WI38 (cell line): ENCODE measurements at regions not wholly inside any gene's neighbourhood (a gene's known extent, or its start where the extent isn't known, plus 50 kb on each side); places are given as distances from the start of the nearest gene placed in this dataset.
A peak's percentile ranks its signal among the peaks of the same experiment; 100 is the strongest.
"Not testable (repeated sequence)": the region's sequence is repeated elsewhere in the genome, so short reads cannot be mapped to it uniquely, and the experiment has no call there.

ENCODE experiments used
- H3K4me3 ChIP-seq: 2 replicates; pipeline ENCODE4 v1.5.1; 2011; ENCODE audit warnings: low read depth, mild to moderate bottlenecking, control low read depth, low read length
- TF ChIP-seq, protein P1 (sequence below): IDR thresholded peaks from 2 replicates; pipeline ENCODE4 v1.5.1; 2012; ENCODE audit warnings: low read depth, mild to moderate bottlenecking, control low read depth, low read length

DNA sequence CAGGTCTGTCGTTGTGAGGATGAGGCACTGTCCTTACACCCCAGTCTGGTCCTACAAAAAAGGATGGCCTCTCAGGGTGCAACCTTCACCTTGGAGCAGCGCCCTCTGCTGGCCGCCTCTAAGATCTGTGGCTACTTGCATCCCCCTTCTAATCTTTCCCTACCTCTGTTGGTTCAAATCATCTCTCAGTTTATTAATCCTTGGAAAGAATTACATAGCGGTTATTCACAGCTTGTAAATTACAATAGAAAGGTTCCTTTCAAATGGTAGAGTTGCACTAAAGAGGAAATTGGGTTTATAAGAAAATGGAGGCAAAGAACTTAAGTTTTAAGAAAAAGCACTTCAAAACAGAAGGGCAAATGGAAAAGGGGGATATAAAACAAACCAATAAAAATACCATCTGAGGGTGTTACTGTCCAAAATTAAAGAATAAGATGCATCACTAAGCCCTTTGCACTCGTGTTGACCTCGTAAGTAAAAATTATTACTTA lies 102.0 kb upstream of the PLEKHM1 start:
- not testable (repeated sequence) for H3K4me3 ChIP-seq
- TF ChIP-seq, protein P1, sequence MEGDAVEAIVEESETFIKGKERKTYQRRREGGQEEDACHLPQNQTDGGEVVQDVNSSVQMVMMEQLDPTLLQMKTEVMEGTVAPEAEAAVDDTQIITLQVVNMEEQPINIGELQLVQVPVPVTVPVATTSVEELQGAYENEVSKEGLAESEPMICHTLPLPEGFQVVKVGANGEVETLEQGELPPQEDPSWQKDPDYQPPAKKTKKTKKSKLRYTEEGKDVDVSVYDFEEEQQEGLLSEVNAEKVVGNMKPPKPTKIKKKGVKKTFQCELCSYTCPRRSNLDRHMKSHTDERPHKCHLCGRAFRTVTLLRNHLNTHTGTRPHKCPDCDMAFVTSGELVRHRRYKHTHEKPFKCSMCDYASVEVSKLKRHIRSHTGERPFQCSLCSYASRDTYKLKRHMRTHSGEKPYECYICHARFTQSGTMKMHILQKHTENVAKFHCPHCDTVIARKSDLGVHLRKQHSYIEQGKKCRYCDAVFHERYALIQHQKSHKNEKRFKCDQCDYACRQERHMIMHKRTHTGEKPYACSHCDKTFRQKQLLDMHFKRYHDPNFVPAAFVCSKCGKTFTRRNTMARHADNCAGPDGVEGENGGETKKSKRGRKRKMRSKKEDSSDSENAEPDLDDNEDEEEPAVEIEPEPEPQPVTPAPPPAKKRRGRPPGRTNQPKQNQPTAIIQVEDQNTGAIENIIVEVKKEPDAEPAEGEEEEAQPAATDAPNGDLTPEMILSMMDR = peak; percentile 58

DNA sequence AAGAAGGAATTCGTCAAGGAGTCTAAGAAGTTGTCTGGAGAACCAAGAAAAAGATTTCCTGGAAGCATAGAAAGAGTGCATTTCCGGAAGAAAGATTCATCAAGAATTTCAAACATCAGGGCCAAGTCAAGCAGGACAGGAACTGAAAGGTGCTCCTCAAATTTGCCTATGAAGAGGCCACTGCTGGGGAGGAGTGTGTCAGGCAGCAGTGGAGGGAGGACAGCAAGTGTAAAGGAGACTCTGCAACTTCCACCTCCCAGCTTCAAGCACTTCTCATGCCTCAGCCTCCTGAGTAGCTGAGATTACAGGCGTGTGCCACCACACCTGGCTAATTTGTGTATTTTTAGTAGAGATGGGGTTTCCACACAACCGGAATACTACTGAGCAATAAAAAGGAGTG lies 105.8 kb upstream of the PLEKHM1 start:
- not testable (repeated sequence) for H3K4me3 ChIP-seq

DNA sequence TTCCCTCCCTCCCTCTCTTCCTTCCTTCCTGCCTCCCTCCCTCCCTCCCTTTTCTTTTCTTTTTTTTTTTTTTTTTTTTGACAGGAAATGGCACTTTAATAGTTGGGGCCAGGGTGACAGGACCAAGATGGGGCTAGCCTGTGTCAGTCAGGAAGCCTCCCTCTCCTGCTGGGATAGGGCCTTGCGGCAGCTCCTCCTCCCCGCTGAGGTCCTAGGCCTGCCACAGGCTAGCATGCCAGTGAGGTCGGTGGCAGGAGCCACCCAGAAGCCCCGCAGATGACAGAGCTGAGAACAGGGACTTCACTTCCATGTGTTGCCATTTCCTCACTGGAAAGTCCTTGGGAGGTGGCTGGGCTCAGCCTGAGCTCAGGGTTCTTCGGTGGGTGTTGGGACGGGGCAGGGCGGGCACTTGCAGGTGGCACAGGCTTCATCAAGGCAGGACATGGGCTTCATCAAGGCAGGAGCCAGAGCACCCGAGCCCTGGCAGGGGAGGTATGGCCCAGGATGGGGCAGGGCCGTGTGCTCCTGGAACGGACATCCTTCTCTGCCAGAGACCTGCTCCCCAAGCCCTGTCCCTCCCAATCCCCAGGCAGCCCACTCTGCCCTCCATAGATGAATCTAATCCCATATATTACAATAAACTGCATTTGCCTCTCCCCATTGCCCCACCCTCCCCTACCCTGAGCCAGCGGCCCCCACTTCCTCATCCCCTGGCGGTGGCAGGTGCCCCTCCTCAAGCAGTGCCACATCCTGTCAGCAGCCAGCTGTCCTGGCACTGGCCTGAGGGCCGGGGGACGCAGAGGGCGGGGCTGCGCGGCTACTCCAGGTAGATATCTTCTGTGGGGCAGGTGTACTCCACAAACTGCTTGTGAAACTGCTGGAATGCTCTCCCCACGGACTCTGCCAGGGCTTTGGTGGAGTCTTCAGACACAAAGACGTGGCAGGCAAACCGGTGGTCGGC lies 109.8 kb upstream of the PLEKHM1 start:
- not testable (repeated sequence) for H3K4me3 ChIP-seq

DNA sequence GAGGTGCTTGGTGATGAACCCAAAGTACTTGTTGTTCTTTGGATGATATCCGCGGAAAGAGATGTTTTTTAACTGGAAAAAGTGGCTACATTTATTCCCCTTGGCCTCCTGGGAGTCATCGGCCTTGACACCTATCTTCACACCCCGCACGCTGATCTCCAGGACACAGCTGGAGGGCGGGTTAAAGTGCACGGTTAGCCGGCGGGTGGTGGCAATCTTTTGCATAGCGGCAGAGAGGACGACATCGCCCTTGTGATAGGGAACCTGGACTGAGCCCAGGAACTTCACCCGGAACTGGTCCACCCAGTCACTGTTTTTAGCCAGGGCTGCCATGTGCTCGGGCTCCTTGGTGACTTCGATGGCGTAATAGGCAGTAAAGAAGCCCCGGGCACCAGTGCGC lies 110.5 kb upstream of the PLEKHM1 start:
- not testable (repeated sequence) for H3K4me3 ChIP-seq

DNA sequence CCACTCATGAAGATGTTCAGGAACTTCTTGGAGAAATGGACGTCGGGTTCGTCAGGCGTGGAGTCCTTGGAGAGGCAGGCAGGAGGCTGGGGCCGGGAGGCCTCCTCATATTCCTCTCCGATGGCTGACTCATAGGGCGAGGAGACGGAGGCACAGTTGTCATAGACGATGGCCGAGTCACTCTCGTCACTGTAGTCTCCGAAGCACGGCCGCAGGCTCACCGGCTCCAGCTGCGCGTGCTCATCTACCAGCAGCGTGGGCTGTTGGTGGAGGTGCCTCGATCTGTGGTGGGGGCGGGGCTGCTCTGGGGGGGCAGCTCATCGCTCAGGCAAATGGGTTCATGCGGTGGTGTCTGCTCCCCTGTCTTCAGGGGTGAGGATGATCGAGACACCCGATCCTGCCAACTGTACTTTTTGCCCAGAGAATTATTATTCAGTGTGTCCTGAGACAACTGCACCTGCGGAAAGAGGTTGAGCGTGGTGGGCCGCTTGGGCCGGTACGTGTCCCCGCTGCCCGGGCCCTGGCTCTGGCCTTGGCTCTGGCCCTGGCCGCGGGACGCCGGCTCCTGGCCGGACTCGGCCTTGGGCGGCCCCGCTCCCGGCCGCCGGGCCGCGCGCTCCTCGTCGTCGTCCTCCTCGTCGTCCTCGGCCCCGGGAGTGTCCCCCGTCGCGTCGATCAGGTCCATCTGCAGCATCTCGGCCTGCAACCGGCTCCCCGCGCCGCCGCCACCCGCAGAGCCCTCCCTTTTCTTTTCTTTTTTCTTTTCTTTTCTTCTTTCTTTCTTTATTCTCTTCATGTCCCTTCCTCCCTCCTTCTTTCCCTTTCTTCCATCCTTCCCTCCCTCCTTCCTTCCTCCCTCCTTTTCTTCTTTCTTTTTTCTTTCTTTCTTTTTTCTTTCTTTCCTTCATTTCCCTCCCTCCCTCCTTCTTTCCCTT lies 111.4 kb upstream of the PLEKHM1 start:
- not testable (repeated sequence) for H3K4me3 ChIP-seq

DNA sequence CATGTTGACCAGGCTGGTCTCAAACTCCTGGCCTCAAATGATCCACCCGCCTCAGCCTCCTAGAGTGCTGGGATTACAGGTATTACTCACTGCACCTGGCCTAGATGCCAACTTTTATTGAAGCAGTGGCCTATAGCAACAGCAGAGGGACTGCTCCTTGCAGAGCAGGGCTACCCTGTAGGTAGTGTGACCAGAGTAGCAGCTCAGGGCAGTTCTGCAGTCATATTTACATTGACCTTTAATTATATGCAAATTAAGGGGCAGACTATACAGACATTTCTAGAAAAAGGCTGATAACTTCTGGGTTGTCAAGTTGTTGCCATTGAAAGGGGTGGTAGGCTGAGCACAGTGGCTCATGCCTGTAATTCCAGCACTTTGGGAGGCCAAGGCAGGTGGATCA lies 115.2 kb upstream of the PLEKHM1 start:
- not testable (repeated sequence) for H3K4me3 ChIP-seq

DNA sequence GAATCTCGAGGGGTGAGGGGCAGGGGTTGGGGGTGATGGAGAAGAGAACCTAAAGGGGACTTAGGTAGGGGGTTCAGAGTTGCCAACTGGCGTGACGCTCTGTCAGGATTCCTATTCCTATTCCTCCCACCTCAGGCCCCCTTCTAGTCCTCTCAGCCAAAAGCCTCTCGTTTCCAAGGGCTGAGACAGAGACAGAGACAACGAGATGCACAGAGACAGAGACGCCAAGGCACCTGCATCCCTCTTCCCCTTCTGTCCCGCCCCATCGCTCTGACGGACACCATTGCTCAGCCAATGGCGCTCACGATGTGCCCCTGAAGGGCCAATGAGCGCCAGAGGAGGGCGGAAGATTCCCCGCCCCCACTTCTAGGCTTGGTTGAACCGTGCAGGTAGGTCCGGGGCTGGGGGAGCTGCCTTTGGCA lies 129.5 kb upstream of the PLEKHM1 start:
- peak overlapping the region; percentile 50 for H3K4me3 ChIP-seq

DNA sequence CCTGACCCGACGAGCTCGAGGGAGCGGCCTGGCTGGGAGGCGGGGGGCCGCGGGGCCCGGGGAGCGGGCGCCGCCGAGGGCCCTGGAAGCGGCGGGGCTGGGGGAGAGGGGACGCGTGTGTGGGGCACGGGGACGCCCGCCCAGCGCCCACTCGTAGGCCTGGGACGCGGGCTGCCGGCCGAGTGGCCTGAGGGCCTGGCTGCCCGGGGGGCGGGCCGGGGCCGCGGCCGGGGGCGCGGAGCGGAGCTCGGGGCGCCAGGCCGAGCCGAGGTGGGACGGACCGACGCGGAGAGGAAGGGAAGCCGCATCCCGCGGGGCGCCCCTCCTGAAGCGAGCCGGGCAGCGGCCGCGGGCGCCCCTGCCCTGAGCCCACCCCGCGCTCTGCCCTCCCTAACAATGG lies 129.9 kb upstream of the PLEKHM1 start:
- H3K4me3 ChIP-seq = peak overlapping the region; percentile 50

DNA sequence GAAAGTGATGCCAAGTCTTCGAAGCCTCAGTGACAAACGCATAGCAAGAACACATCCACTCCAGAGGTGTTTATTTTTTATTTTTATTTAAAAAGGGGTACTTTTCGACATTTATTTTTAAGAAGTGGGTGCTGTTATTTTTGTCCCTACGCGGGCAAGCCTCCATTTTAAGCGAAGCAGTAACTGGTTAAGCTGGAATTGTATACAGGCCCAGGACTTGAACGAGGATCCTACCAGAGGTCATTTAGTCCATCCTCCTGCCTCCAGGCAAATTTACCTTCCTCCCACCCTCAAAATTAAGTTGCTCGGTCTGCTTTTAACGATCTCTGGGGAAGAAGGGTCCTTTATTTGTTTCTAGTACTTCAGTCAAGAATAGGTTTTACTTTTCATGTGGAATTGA lies 130.6 kb upstream of the PLEKHM1 start:
- not testable (repeated sequence) for H3K4me3 ChIP-seq

DNA sequence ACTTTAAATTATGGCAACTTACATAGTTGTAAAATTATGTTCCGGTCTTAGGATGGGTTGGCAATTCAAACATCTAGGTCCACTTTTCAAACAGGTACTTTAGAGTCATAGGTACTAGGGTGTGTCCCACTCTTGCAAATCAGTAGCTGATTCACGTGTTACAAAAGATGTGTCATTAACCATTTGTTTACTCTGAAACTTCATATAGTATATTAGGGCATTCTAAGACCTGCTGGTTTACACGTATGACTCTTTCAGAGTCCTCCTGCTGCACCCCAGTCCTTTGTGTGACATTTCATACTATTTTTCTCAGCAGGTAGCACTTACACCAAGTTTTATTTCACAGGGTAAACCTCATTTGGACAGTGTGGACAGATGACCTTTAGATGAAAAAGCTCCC lies 131.8 kb upstream of the PLEKHM1 start:
- H3K4me3 ChIP-seq = not testable (repeated sequence)

DNA sequence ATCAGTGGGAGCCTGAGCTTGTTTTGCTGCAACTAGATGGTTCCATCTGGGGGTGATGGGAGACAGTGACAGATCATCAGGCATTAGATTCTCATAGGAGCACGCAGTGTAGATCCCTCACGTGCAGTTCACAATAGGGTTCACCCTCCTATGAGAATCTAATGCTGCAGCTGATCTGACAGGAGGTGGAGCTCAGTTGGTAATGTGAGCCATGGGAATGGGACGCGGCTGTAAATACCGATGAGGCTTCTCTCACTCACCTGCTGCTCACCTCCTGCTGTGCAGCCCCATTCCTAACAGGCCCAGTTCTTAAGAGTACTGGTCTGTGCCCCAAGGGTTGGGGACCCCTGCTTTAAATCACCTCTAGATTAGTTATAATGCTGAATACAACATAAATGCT lies 137.5 kb upstream of the PLEKHM1 start:
- H3K4me3 ChIP-seq = no peak overlapping the region
- TF ChIP-seq, protein P1 = no peak

DNA sequence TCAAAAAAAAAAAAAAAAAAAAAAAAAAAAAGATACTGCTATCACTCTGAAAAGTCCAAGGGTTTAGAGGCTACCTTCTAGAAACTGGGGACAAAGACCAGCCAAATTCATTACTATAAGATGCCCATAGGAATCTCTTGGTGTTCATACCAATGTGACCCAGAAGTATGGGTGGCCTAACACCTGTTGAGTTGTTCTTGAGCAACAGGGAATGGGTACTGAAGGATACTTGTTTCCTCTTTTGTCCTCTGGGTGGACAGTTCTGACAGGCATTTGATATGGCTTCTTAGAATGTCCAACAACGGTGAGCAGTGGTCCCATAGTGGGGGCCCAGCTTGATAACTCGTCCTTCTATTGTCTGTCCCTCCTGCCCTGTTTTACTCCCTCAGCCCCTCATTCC lies 141.4 kb upstream of the PLEKHM1 start:
- no peak overlapping the region for H3K4me3 ChIP-seq
- TF ChIP-seq, protein P1 = no peak
